Epidermal melanocyte (primary cell): ENCODE measurements at regions not wholly inside any gene's neighbourhood (a gene's known extent, or its start where the extent isn't known, plus 50 kb on each side); places are given as distances from the start of the nearest gene placed in this dataset.
"Not testable (repeated sequence)": the region's sequence is repeated elsewhere in the genome, so short reads cannot be mapped to it uniquely, and the experiment has no call there.

Experiments
- DNase-seq: peaks from one replicate; pipeline ENCODE4 v3.0.0; 2011; ENCODE audit warnings: low spot score; ENCODE audit not compliant: insufficient read length

GRCh38 chr14:106218174-106218573, 691.8 kb downstream of the TMEM121 start:
- no peak for DNase-seq

GRCh38 chr14:106222311-106222710, 695.9 kb downstream of the TMEM121 start:
- no peak for DNase-seq

GRCh38 chr14:106222731-106223130, 696.3 kb downstream of the TMEM121 start:
- no peak for DNase-seq

GRCh38 chr14:106227793-106228192, 701.4 kb downstream of the TMEM121 start:
- no peak for DNase-seq

GRCh38 chr14:106228541-106229158, 702.3 kb downstream of the TMEM121 start:
- DNase-seq: no peak

GRCh38 chr14:106230071-106230470, 703.7 kb downstream of the TMEM121 start:
- no peak for DNase-seq

GRCh38 chr14:106233191-106233590, 706.8 kb downstream of the TMEM121 start:
- DNase-seq: not testable (repeated sequence)

- not testable (repeated sequence) for DNase-seq
Observed at GRCh38 chr14:106234525-106235254, 708.3 kb downstream of the TMEM121 start.

GRCh38 chr14:106235356-106236159, 709.2 kb downstream of the TMEM121 start:
- no peak for DNase-seq

GRCh38 chr14:106248321-106249192, 722.2 kb downstream of the TMEM121 start:
- no peak for DNase-seq

- not testable (repeated sequence) for DNase-seq
Observed at GRCh38 chr14:106253995-106254394, 727.6 kb downstream of the TMEM121 start.

- not testable (repeated sequence) for DNase-seq
Observed at GRCh38 chr14:106257569-106257994, 731.2 kb downstream of the TMEM121 start.

GRCh38 chr14:106268013-106268727, 741.8 kb downstream of the TMEM121 start:
- no peak for DNase-seq

GRCh38 chr14:106269029-106269428, 742.6 kb downstream of the TMEM121 start:
- DNase-seq: no peak

GRCh38 chr14:106269451-106270204, 743.2 kb downstream of the TMEM121 start:
- DNase-seq: no peak

GRCh38 chr14:106270476-106271121, 744.2 kb downstream of the TMEM121 start:
- not testable (repeated sequence) for DNase-seq

- no peak for DNase-seq
Observed at GRCh38 chr14:106276326-106277267, 750.2 kb downstream of the TMEM121 start.

GRCh38 chr14:106277503-106277902, 751.1 kb downstream of the TMEM121 start:
- DNase-seq: no peak
